Lower leg skin (tissue), 3 donors: ENCODE measurements at regions not wholly inside any gene's neighbourhood (a gene's known extent, or its start where the extent isn't known, plus 50 kb on each side); places are given as distances from the start of the nearest gene placed in this dataset.

Experiments used
- POLR2A ChIP-seq, 2 donors: fragments of 450-650 bp; IDR thresholded peaks; one replicate each; pipeline ENCODE4 v1.6.1; 2016 to 2017; ENCODE audit warnings: antibody characterized with exemption in 2 of 2, mild to moderate bottlenecking in 1 of 2, moderate library complexity in 1 of 2
- TF ChIP-seq, protein P1 (sequence below), 3 donors: fragments of 450-650 bp; IDR thresholded peaks; one replicate each; pipeline ENCODE4 v1.5.1; 2016; ENCODE audit warnings: antibody characterized with exemption in 3 of 3, mild to moderate bottlenecking in 3 of 3, moderate library complexity in 2 of 3

DNA sequence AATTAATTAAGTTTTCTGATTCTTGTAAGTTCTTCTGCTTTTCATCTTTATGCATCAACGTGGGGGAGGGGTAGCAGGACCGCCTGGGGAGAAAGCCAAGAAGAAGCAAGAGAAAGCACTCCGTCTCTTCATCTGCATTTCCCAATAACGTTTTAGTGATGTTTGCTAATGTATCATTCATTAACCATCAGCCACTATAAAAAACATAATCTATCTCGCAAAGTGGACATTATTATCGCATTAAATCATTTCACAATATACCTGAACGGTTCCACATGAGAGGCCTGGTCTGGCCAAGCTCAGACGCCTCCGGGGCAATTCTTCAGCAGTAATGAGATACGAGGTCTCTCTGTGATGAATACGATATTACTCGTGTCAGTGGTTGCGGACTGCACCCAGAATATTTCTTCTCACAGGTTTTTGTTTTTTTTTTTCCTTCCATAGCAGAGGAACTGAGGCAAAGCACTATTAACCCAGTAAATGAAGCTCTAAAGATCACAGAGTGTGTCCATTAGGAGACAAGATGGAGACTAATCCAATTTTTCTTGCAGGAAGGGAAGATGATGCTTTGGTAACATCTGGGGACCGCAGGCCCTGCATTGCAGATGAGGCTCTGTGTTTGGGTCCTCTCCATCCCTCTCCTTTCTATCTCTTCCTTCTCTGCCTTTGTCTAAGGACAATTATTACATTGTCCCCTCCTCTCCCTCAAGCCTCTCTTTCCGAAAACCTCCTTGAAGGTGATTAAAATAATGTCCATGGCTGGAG lies 156.1 kb downstream of the SLC35B3 start:
- TF ChIP-seq, protein P1, sequence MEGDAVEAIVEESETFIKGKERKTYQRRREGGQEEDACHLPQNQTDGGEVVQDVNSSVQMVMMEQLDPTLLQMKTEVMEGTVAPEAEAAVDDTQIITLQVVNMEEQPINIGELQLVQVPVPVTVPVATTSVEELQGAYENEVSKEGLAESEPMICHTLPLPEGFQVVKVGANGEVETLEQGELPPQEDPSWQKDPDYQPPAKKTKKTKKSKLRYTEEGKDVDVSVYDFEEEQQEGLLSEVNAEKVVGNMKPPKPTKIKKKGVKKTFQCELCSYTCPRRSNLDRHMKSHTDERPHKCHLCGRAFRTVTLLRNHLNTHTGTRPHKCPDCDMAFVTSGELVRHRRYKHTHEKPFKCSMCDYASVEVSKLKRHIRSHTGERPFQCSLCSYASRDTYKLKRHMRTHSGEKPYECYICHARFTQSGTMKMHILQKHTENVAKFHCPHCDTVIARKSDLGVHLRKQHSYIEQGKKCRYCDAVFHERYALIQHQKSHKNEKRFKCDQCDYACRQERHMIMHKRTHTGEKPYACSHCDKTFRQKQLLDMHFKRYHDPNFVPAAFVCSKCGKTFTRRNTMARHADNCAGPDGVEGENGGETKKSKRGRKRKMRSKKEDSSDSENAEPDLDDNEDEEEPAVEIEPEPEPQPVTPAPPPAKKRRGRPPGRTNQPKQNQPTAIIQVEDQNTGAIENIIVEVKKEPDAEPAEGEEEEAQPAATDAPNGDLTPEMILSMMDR (IDR thresholded peaks at IDR 0.05) = no peak
- TF ChIP-seq POLR2A (IDR thresholded peaks at IDR 0.05) = no peak
